Fibroblast of pulmonary artery (primary cell): ENCODE measurements at regions not wholly inside any gene's neighbourhood (a gene's known extent, or its start where the extent isn't known, plus 50 kb on each side); places are given as distances from the start of the nearest gene placed in this dataset.
"Not testable (repeated sequence)": the region's sequence is repeated elsewhere in the genome, so short reads cannot be mapped to it uniquely, and the experiment has no call there.

Experiments
- DNase-seq: peaks from one replicate; pipeline ENCODE4 v3.0.0-alpha.2; 2010; ENCODE audit warnings: low read depth
- H3K4me3 ChIP-seq: replicated peaks from 2 replicates; pipeline ENCODE4 v1.5.1; 2011; ENCODE audit warnings: low read depth, mild to moderate bottlenecking, control low read depth, low read length, moderate library complexity
- TF ChIP-seq, protein P1 (sequence below): IDR thresholded peaks from 2 replicates; pipeline ENCODE4 v1.5.1; 2011; ENCODE audit warnings: mild to moderate bottlenecking, control low read depth, low read length, inconsistent platforms; ENCODE audit errors: missing control alignments

DNA sequence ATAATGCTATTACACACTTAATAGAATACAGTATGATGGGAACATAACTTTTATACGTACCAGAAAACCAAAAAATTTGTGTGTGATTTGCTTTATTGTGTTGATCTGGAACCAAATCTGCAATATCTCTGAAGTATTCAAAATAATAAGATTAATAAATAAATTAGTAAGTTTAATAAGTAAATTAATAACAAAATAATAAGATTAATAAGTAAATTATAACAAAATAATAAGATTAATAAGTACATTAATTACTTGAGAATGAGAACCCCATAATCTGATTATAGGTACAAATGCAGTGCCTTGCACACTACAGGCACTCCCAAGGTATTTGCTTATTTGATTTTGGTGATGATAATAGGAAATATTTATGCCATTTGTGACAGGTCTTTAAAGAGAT is 267.4 kb downstream of the ZNF326 start:
- DNase-seq: no peak
- no peak overlapping the region for H3K4me3 ChIP-seq
- TF ChIP-seq, protein P1, sequence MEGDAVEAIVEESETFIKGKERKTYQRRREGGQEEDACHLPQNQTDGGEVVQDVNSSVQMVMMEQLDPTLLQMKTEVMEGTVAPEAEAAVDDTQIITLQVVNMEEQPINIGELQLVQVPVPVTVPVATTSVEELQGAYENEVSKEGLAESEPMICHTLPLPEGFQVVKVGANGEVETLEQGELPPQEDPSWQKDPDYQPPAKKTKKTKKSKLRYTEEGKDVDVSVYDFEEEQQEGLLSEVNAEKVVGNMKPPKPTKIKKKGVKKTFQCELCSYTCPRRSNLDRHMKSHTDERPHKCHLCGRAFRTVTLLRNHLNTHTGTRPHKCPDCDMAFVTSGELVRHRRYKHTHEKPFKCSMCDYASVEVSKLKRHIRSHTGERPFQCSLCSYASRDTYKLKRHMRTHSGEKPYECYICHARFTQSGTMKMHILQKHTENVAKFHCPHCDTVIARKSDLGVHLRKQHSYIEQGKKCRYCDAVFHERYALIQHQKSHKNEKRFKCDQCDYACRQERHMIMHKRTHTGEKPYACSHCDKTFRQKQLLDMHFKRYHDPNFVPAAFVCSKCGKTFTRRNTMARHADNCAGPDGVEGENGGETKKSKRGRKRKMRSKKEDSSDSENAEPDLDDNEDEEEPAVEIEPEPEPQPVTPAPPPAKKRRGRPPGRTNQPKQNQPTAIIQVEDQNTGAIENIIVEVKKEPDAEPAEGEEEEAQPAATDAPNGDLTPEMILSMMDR: no peak

DNA sequence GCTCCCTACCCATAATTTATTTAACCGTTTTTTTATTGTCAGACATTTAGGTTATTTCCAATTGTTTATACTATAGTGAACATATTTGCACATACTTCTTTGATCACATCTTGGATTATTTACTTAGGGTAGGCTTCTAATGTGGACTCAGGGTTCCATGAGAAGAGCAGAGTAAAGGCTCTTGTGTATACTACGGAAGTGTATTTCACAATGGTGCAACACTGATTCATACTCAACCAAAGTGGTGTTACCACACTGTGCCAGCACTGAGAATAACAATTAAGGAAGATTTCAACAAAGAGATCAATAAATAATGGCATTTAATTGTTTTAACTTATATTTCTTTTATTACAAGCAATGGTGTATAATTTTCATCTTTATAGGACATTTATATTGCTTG is 251.2 kb downstream of the ZNF326 start:
- DNase-seq: no peak
- H3K4me3 ChIP-seq: no peak overlapping the region
- TF ChIP-seq, protein P1: no peak

DNA sequence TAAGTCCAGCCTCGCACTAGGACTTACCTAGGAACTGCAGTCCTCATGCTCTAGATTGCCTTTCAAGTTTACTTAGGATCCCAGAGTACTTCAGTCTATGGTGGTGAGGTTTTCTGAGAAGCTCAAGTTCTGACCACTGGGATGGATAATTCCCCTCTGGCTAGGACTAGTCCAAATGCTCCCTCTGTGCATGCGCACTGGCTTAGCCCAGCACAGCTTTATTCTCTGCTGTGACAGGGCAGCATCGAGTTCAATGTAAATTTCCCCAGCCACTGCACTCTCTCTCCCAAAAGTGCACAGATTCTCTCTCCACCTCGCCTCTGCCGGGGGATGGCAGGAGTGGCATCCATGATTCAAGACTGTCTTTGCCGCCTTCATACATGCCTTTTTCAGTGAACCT is 241.6 kb downstream of the ZNF326 start:
- no peak for DNase-seq
- TF ChIP-seq, protein P1: no peak
- H3K4me3 ChIP-seq: no peak overlapping the region

DNA sequence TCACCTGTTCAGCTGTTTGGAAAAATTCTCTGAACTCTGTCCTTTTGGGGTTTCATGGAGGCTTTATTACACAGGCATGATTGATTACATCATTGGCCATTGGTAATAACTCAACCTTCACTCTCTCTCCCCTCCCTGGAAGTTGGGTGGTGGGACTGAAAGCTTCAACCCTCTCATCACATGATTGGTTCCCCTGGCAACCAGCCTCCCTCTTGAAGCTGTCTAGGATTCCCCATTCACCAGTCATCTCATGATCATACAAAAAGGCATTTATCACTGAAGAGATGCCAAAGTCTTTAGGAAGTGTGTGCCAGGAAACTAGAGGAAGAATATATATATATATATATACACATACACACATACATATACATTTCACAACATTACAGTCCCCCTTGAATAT is 228.5 kb downstream of the ZNF326 start:
- TF ChIP-seq, protein P1: no peak
- no peak for DNase-seq
- no peak overlapping the region for H3K4me3 ChIP-seq

DNA sequence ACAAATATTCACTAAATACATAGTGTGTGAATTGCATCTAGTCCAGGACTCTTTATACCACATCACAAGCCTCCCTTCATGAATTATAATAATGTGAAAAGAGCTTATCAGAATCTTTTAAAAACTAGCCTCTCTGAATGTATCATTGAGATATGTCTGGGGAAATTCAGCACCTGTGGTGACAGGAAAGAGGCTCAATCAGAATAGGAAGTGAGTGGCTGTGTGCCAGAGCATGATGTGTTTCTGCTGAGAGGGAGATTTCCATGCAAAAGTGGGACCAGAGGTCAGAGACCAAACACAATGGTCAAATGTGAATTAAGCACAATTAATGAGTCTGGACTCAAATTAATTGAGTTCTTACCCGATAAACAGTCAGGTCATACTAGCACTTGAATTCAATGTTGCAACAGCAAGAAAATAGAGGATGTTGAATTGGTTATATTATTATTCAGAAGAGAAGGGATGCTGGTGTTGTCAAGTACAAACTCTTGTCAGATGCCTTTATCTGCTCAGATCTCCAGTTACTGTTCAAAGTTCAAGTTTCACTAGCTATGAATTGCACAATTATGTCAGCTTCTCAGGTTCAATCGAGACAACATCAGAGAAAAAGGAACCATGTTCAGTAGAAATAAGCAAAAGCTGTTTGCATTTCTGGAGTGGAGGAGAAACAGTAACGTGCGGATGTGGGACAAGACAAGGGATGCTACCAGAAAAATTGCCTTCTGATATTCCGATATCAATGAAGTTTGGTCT is 226.2 kb downstream of the ZNF326 start:
- DNase-seq: no peak
- TF ChIP-seq, protein P1: no peak

DNA sequence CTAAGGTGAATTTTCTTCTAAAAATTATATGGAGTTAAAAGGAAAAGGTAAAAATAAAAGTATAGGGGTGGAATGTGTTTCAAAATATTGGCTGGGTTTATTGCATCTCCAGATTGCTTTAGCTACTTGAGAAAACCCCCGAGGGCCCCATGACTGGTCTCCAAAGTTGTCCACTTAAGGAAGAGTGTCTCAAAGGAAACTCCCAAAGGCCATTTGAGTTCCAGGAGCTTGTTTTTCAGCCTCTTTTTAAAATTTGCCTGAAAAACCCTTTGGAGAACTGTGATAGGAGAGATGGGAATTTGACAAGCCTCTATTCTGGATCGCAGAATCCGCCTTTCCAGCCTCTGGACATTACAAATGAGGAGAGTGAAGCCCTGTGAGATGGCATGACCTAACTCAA is 225.6 kb downstream of the ZNF326 start:
- H3K4me3 ChIP-seq: no peak overlapping the region
- DNase-seq: no peak
- TF ChIP-seq, protein P1: no peak

More for the DNA sequence above, 226.2 kb downstream of the ZNF326 start:
- H3K4me3 ChIP-seq: no peak overlapping the region

DNA sequence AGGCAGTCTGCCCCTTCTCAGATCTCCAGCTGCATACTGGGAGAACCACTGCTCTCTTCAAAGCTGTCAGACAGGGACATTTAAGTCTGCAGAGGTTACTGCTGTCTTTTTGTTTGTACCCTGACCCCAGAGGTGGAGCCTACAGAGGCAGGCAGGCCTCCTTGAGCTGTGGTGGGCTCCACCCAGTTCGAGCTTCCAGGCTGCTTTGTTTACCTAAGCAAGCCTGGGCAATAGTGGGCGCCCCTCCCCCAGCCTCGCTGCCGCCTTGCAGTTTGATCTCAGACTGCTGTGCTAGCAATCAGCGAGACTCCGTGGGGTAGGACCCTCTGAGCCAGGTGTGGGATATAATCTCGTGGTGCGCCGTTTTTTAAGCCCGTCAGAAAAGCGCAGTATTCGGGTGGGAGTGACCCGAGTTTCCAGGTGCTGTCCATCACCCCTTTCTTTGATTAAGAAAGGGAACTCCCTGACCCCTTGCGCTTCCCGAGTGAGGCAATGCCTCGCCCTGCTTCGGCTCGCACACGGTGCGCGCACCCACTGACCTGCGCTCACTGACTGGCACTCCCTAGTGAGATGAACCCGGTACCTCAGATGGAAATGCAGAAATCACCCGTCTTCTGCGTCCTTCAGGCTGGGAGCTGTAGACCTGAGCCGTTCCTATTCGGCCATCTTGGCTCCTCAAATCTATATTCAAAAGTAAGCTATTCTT is 224.4 kb downstream of the ZNF326 start:
- not testable (repeated sequence) for H3K4me3 ChIP-seq

More for the DNA sequence above, 224.4 kb downstream of the ZNF326 start:
- DNase-seq: not testable (repeated sequence)
